ENCODE measurements at regions not wholly inside any gene's neighbourhood (a gene's known extent, or its start where the extent isn't known, plus 50 kb on each side); places are given as distances from the start of the nearest gene placed in this dataset.

DNA sequence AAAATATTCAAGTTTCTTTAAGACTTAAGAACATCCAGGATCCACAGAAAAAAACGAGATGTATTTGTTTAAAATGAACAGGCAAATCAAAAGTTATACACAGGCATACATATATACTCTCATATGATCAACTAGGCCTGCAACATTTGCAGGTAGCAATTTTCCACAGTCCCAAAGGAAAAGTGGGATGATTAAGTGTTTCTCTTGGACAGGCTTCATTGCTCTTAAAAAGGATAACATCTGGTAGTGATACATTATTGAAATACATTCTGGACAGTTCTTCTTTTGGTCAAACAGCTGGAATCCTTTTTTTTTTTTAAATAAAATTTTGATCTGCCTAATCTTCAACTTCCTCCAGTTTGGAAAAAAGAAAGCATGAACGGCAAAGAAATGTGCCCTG, 114.8 kb upstream of the TDRD3 start:
- DNase-seq (ENCODE audit: insufficient read length, low spot score): no peak

DNA sequence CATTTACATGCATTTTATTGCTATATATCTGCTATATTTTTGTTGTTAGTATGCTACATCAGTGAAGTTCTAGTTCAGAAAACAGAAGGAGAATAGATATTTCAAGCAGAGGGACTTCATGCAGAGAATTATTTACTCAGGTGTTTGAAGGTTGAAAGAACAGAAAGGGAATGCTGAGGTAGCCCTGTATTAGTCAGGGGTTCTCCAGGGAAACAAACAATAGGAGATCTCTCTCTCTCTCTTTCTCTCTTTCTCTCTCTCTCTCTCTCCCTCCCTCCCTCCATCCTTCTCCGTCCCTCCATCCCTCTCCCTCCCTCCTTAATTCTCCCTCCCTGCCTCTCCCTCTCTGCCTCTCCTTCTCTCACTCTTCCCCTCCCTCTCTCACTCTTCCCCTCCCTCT, 114.3 kb upstream of the TDRD3 start:
- FAIRE-seq (no peak), DNase-seq (ENCODE audit: insufficient read length, low spot score) (no peak)

More for the DNA sequence above, 114.8 kb upstream of the TDRD3 start:
- no peak for FAIRE-seq

- DNase-seq (ENCODE audit: insufficient read length, low spot score): no peak
- FAIRE-seq: no peak
Measured at GRCh38 chr13:60286707-60287106, 110.3 kb upstream of the TDRD3 start.

- FAIRE-seq (no peak), DNase-seq (ENCODE audit: insufficient read length, low spot score) (no peak)
Measured at GRCh38 chr13:60288569-60288968, 108.5 kb upstream of the TDRD3 start.

DNA sequence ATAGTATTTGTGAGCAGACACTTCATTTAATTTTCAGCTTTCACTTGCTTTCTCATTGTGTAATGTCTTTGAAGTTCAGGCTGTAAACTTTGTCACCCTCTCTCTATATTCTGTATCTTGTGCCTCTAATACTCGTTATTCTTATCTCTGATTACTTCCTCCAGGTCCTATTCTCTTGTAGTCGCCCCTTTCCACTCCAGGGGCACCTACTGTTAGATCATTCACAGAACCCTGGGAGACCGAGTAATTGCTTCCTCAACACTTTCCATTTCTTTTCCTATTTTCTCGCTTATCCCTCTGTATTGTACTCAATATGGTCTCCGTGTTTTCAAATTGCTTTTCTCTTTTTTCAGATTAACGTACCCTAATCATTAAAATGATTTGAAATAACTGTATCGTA, 93.9 kb upstream of the TDRD3 start:
- DNase-seq (ENCODE audit: insufficient read length, low spot score) (no peak), FAIRE-seq (no peak)

DNA sequence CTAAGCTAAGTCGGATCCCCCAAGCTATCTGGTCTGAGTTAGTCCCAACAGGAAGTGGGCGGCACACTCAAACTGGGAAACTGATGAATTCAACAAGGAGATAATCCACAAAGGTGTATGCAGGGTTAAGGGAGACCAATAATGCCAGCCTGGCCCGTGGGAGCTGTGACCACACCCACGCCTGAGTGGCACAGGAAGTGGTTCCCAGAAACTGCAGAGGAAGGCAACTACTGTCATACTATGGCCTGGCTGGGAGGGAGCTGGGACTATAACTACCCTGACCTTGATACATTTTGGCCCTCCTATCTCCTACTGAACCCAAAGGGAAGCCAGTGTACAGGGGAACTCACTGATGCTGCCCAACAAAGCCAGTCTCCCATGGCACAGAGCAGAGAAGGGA, 85.5 kb upstream of the TDRD3 start:
- no peak for DNase-seq (ENCODE audit: insufficient read length, low spot score)

GRCh38 chr13:60312851-60313505, 84.0 kb upstream of the TDRD3 start:
- FAIRE-seq: no peak

More for the DNA sequence above, 85.5 kb upstream of the TDRD3 start:
- no peak for FAIRE-seq

GRCh38 chr13:60318186-60318585, 78.8 kb upstream of the TDRD3 start:
- no peak for DNase-seq (ENCODE audit: insufficient read length, low spot score)
- no peak for FAIRE-seq

More at GRCh38 chr13:60312851-60313505, 84.0 kb upstream of the TDRD3 start:
- DNase-seq (ENCODE audit: insufficient read length, low spot score): no peak

DNA sequence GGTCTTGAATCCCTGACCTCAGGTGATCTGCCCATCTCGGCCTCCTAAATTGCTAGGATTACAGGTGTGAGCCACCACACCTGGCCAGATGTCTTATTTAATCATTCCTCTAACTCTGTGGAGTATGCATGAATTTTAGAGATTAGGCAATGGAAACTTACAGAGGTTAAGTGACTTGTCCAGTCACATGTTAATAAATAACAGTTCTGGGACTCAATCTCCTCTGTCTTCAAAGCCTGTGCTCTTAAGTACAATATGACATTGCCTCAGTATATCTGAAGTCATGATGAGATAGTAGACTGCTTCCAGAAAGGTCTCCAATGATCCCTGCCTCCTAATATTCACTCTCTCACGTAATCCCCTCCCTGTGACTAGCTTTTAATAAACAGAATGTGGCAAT, 72.9 kb upstream of the TDRD3 start:
- FAIRE-seq: no peak
- DNase-seq (ENCODE audit: insufficient read length, low spot score): no peak

DNA sequence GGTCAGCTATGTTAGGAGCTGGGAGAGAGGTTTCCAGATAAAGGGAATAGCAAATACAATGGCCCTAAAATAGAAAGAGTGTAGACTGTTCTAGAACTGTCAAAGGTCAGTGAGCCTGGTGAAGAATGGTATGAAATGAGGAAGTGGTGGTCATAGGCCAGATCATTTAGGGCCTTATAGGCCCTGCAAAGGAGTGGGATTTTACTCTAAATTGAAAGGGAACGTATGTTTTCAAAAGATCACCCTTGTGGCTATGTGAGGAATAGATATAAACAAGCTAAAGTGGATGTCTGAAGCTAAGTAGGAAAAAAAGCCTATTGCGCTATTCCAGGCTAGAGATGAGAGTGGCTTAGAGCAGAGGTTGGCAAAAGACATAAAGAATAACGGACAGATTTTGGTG, 70.7 kb upstream of the TDRD3 start:
- no peak for DNase-seq (ENCODE audit: insufficient read length, low spot score)
- no peak for FAIRE-seq

- no peak for FAIRE-seq
- DNase-seq (ENCODE audit: insufficient read length, low spot score): no peak
Measured at GRCh38 chr13:60327511-60327910, 69.5 kb upstream of the TDRD3 start.

- DNase-seq (ENCODE audit: insufficient read length, low spot score) (no peak), FAIRE-seq (no peak)
Measured at GRCh38 chr13:60328073-60328472, 68.9 kb upstream of the TDRD3 start.

DNA sequence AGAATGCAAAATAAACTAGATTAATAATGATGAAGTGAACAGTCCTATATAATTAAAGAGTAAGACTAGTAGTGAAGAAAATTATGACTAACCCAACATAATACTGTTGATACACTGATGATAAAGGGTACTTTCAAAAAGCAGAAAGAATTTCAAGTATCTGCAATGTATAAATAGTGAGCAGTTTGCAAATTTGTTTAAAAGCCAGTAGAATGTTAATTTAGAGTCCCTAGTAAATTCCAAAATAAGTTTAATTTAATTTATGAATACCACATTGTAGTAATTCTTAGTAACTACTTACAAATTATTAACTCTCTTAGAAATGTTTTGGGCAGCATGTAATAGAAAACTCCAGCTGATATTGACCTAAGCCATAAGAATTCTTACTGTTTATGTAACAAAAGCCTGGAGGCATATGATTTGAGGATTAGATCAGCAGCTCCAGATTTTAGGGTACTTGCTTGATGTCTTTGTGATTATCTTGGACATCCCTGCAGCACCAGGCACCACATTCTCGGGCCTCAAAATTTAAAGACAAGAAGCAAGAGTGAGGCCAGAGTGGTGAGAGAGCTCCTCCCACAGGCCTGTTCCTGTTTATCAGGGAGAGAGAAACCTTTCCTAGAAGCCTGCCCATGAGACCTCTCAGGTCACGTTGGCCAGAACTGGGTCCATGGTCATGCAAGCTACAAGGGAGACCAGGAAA, 67.6 kb upstream of the TDRD3 start:
- FAIRE-seq (no peak), DNase-seq (ENCODE audit: insufficient read length, low spot score) (no peak)

DNA sequence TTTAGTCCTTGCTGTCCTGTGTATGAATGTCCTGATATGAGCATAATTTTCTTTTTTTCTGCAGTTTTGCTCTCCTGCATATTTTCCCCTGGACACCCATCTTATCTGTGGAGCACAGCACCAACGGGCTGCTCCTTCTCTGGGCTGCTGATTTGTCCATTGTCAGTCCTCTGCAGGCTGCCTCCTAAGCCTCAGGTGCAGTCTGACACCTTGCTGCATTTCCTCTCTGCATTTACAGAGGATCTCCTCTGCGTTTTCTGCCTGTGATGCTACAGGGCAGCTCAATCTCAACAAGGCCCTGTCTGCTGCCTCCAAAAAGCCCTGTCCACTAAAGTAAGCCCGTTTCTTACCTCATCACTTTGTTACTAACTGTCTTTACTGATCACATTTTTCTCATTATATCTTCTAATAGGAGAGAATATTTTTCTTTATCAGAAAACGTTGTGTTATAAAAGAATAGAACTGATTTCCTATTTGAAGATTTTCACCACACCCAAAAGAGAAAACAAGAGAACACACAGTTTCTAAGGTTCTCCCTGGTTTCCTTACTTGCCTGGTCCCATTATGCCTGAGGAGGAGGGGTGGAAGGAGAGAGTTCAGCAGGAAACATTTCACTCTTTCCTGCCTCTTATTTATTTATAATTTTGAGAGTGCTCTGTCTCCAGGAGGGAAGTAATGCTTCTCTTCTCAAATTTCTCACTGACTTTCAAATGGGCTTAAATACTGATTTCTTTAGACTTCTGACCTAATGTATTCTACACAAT, 65.6 kb upstream of the TDRD3 start:
- DNase-seq (ENCODE audit: insufficient read length, low spot score) (no peak), FAIRE-seq (no peak)

DNA sequence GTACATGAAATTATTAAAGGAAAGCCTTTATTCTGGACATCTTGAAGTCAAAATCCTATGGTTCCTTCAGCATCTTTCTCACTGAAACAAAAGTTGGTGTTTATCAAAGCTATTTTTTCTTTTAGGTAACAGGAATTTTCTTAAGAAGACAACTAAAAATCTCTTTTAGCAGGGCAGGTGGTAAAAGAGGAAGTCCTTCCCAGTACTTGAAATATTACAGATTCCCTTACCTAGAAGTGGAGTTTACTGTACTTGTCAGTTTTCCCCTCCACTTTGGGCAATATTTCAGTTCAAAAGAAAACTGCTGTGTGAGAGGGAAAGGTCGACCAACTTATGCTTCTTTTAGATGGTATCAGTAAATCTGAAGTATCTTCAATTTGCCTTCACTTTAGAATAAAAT, 64.3 kb upstream of the TDRD3 start:
- no peak for FAIRE-seq
- no peak for DNase-seq (ENCODE audit: insufficient read length, low spot score)

DNA sequence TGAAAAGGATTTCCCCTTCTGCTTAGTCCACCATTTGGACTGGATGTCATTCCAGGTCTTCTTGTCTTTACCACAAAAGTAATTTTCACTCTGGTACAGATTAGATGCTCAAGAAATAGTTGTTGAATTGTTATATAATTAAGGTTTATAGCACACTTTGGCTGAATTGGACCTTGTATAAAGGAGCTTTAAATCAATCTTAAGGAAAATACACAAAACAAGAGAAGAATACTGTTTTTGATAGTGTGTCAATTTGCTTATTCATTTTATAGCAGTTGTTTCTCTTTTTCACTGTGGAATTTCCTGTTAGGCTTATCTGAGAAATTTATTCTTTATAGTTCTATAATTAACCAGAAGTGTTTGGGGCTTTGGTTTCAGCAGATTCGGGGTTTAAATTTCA, 62.7 kb upstream of the TDRD3 start:
- DNase-seq (ENCODE audit: insufficient read length, low spot score) (no peak), FAIRE-seq (no peak)

DNA sequence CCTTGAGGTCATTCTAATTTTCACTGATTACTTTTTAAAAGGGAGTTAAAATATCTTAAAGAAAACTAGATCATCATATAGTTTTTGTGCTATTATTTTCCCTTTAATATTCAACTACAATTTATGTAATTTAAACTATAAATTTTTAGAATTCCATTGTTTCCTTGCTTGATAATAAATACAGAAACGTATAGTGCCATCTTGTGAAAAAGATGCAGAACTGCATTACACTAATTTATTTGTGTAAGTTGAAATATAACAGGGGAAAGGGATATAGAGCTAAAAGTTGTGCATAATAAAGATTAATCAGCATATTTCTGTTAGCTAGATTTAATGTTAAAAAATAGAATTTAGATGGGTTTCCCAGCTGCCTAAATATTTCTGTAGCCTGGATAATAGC, 61.5 kb upstream of the TDRD3 start:
- no peak for DNase-seq (ENCODE audit: insufficient read length, low spot score)

DNA sequence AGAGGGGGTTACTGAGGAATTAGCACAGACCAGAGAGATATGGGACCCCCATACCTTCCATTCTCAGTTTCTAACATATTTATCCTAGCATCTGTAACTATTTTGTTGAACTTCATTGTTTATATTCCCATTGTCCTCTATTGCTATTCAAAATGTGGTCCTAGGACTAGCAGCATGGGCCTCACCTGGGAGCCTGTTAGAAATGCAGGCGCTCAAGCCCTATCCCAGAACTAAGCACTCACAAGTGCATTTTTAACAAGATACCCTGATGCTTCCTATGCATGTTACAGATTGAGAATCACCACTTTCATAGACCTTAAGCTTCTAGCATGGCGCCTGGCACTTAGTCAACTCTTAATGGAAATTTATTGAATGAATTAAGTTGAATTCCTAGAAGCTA, 58.3 kb upstream of the TDRD3 start:
- no peak for DNase-seq (ENCODE audit: insufficient read length, low spot score)
- FAIRE-seq: no peak

More for the DNA sequence above, 61.5 kb upstream of the TDRD3 start:
- FAIRE-seq: no peak

DNA sequence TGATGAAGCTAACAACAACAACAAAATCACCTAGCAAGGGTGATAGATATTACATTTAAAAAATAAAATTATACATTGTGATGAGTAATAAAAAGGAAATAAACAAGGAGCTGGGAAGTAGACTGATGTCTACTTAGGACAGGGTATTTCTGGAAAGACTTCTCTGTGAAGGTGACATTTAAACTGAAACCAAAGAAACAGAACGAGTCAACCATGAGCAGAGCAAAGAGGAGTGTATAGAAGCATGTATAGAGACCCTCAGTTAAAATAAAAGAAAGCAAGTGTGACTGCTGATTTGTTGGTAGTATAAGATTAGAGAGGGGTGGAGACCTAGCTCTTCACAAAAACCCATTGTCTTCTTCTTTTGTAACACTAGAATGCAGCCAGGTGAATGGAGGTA, 53.0 kb upstream of the TDRD3 start:
- FAIRE-seq (no peak), DNase-seq (ENCODE audit: insufficient read length, low spot score) (no peak)

GRCh38 chr13:60347174-60347573, 49.8 kb upstream of the TDRD3 start:
- FAIRE-seq (no peak), DNase-seq (ENCODE audit: insufficient read length, low spot score) (no peak)
